Osteoblast (primary cell): ENCODE measurements at regions not wholly inside any gene's neighbourhood (a gene's known extent, or its start where the extent isn't known, plus 50 kb on each side); places are given as distances from the start of the nearest gene placed in this dataset.

Experiments
- DNase-seq: peaks from one replicate; pipeline ENCODE4 v3.0.0; 2011; ENCODE audit warnings: low spot score, mixed read lengths; ENCODE audit not compliant: insufficient read length; ENCODE audit errors: missing footprints
- H2AFZ ChIP-seq: 2 replicates; pipeline ENCODE4 v1.6.0; 2011; ENCODE audit warnings: mild to moderate bottlenecking, low read length
- H3K27ac ChIP-seq: 2 replicates; pipeline ENCODE4 v1.5.1; 2011; ENCODE audit warnings: mild to moderate bottlenecking, low read depth, low read length, moderate library complexity
- H3K27me3 ChIP-seq: 2 replicates; pipeline ENCODE4 v1.6.0; 2012; ENCODE audit warnings: mild to moderate bottlenecking, control low read depth, inconsistent platforms, low read length, moderate library complexity; ENCODE audit not compliant: insufficient read depth
- H3K36me3 ChIP-seq: 2 replicates; pipeline ENCODE4 v1.5.1; 2011; ENCODE audit warnings: mild to moderate bottlenecking, low read length, control low read depth, moderate library complexity; ENCODE audit not compliant: insufficient read depth
- H3K4me1 ChIP-seq: 2 replicates; pipeline ENCODE4 v1.5.1; 2011; ENCODE audit warnings: mild to moderate bottlenecking, low read length, control low read depth, moderate library complexity; ENCODE audit not compliant: insufficient read depth
- H3K4me2 ChIP-seq: 2 replicates; pipeline ENCODE4 v1.6.0; 2011; ENCODE audit warnings: mild to moderate bottlenecking, low read length; ENCODE audit not compliant: insufficient read depth
- H3K4me3 ChIP-seq: fragments of 200-600 bp; sonication (generic); 3 replicates; pipeline ENCODE4 v1.5.1; 2012; ENCODE audit warnings: mild to moderate bottlenecking, low read length, inconsistent platforms; ENCODE audit not compliant: insufficient read depth
- H3K79me2 ChIP-seq: 2 replicates; pipeline ENCODE4 v1.6.0; 2012; ENCODE audit warnings: mild to moderate bottlenecking, low read length, control low read depth, inconsistent platforms; ENCODE audit not compliant: insufficient read depth
- H3K9me3 ChIP-seq: 2 replicates; pipeline ENCODE4 v1.5.1; 2011; ENCODE audit warnings: low read depth, low read length, control low read depth
- H4K20me1 ChIP-seq: 2 replicates; pipeline ENCODE4 v1.6.0; 2012; ENCODE audit warnings: mild to moderate bottlenecking, low read length, control low read depth; ENCODE audit not compliant: insufficient read depth
- CTCF ChIP-seq: IDR thresholded peaks from 2 replicates; pipeline ENCODE4 v1.5.1; 2011; ENCODE audit warnings: mild to moderate bottlenecking, low read depth, low read length, moderate library complexity; ENCODE audit errors: extremely low read depth

- Histone ChIP-seq H3K4me3 (no peak overlapping the region), H3K4me2 (peak overlapping the region; percentile 21), H3K27ac (no peak overlapping the region), H3K36me3 (no peaks in the 10 kb centered on the region), H3K27me3 (no peaks in the 10 kb centered on the region), H3K9me3 (no peaks in the 10 kb centered on the region), H4K20me1 (no peaks in the 10 kb centered on the region), H3K4me1 (no peaks in the 10 kb centered on the region), H2AFZ (peak overlapping the region; percentile 70), H3K79me2 (no peaks in the 10 kb centered on the region)
- no peak for TF ChIP-seq CTCF
- DNase-seq, result no peak
Observed at GRCh38 chr3:86845726-86846125, 145.2 kb downstream of the VGLL3 start.

- Histone ChIP-seq H3K27ac (no peak overlapping the region), H3K79me2 (no peaks in the 10 kb centered on the region), H2AFZ (no peak overlapping the region), H3K9me3 (no peaks in the 10 kb centered on the region), H3K36me3 (no peaks in the 10 kb centered on the region), H4K20me1 (no peaks in the 10 kb centered on the region), H3K27me3 (no peaks in the 10 kb centered on the region), H3K4me3 (no peak overlapping the region), H3K4me1 (peaks cover 3% of the 10 kb centered on the region), H3K4me2 (no peak overlapping the region)
- no peak for DNase-seq
- TF ChIP-seq CTCF, result no peak
Observed at GRCh38 chr3:86838927-86839326, 152.0 kb downstream of the VGLL3 start.

- H3K27me3 ChIP-seq, result no peaks in the 10 kb centered on the region
- H3K4me1 ChIP-seq, result peaks cover 3% of the 10 kb centered on the region
- no peak overlapping the region for H3K4me2 ChIP-seq
- TF ChIP-seq CTCF, result no peak
- no peaks in the 10 kb centered on the region for H3K36me3 ChIP-seq
- no peak overlapping the region for H3K27ac ChIP-seq
- H4K20me1 ChIP-seq, result no peaks in the 10 kb centered on the region
- DNase-seq, result no peak
- no peaks in the 10 kb centered on the region for H3K79me2 ChIP-seq
- no peak overlapping the region for H3K4me3 ChIP-seq
- H3K9me3 ChIP-seq, result no peaks in the 10 kb centered on the region
- H2AFZ ChIP-seq, result peak overlapping the region; percentile 36
Observed at GRCh38 chr3:86837871-86838270, 153.1 kb downstream of the VGLL3 start.

GRCh38 chr3:86830566-86830965, 160.4 kb downstream of the VGLL3 start:
- peaks cover 3% of the 10 kb centered on the region for H3K4me1 ChIP-seq
- H3K36me3 ChIP-seq, result no peaks in the 10 kb centered on the region
- no peaks in the 10 kb centered on the region for H3K27me3 ChIP-seq
- no peak overlapping the region for H3K4me2 ChIP-seq
- H3K9me3 ChIP-seq, result no peaks in the 10 kb centered on the region
- H2AFZ ChIP-seq, result no peak overlapping the region
- no peak overlapping the region for H3K27ac ChIP-seq
- no peaks in the 10 kb centered on the region for H3K79me2 ChIP-seq
- peak; percentile 76 for DNase-seq
- TF ChIP-seq CTCF, result no peak
- no peaks in the 10 kb centered on the region for H4K20me1 ChIP-seq
- no peak overlapping the region for H3K4me3 ChIP-seq
